ENCODE measurements at regions not wholly inside any gene's neighbourhood (a gene's known extent, or its start where the extent isn't known, plus 50 kb on each side); places are given as distances from the start of the nearest gene placed in this dataset.
"Not testable (repeated sequence)": the region's sequence is repeated elsewhere in the genome, so short reads cannot be mapped to it uniquely, and the experiment has no call there.

GRCh38 chr6:103356531-103356930 is 1503.2 kb downstream of the HACE1 start:
- Mint-ChIP-seq H3K27ac (peak overlapping the region; percentile 8), H3K4me3 (no peak overlapping the region), H3K9me3 (peaks cover 9% of the 10 kb centered on the region), H3K36me3 (no peaks in the 10 kb centered on the region), H3K4me1 (peaks cover 4% of the 10 kb centered on the region), H3K27me3 (ENCODE audit: low read depth) (peaks cover 2% of the 10 kb centered on the region)
- DNase-seq (ENCODE audit: low spot score in 2 of 2, unreplicated experiment in 2 of 2): no peak
- TF ChIP-seq, protein P1, sequence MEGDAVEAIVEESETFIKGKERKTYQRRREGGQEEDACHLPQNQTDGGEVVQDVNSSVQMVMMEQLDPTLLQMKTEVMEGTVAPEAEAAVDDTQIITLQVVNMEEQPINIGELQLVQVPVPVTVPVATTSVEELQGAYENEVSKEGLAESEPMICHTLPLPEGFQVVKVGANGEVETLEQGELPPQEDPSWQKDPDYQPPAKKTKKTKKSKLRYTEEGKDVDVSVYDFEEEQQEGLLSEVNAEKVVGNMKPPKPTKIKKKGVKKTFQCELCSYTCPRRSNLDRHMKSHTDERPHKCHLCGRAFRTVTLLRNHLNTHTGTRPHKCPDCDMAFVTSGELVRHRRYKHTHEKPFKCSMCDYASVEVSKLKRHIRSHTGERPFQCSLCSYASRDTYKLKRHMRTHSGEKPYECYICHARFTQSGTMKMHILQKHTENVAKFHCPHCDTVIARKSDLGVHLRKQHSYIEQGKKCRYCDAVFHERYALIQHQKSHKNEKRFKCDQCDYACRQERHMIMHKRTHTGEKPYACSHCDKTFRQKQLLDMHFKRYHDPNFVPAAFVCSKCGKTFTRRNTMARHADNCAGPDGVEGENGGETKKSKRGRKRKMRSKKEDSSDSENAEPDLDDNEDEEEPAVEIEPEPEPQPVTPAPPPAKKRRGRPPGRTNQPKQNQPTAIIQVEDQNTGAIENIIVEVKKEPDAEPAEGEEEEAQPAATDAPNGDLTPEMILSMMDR (IDR thresholded peaks at IDR 0.05; ENCODE audit: unreplicated experiment): no peak

- H3K36me3 Mint-ChIP-seq: no peaks in the 10 kb centered on the region
- H3K9me3 Mint-ChIP-seq: no peaks in the 10 kb centered on the region
- peaks cover 4% of the 10 kb centered on the region for H3K4me1 Mint-ChIP-seq
- TF ChIP-seq, protein P1 (IDR thresholded peaks at IDR 0.05; ENCODE audit: unreplicated experiment): no peak
- H3K27me3 Mint-ChIP-seq (ENCODE audit: low read depth): no peaks in the 10 kb centered on the region
- no peak overlapping the region for H3K27ac Mint-ChIP-seq
- no peak overlapping the region for H3K4me3 Mint-ChIP-seq
- DNase-seq (ENCODE audit: low spot score in 2 of 2, unreplicated experiment in 2 of 2): no peak
Observed at GRCh38 chr6:103344554-103345163, 1515.1 kb downstream of the HACE1 start.

DNA sequence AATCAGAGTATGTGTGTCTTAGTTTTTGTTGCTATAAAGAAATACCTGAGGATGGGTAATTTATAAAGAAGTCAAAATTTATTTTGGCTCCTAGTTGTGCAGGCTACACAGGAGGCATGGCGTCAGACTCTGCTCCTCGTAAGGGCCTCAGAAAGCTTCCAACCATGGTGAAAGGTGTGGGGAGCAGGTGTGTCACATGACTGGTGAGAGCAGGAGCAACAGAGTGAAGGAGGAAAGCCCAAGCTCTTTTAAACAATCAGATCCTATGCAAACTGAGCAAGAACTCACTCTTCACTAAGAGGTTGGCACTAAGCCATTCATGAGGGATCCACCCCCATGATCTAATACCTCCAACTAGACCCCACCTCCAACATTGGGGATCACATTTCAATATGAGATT is 1524.3 kb downstream of the HACE1 start:
- H3K27me3 Mint-ChIP-seq (ENCODE audit: low read depth): no peaks in the 10 kb centered on the region
- no peak overlapping the region for H3K27ac Mint-ChIP-seq
- no peaks in the 10 kb centered on the region for H3K9me3 Mint-ChIP-seq
- peaks cover 2% of the 10 kb centered on the region for H3K4me1 Mint-ChIP-seq
- DNase-seq (ENCODE audit: low spot score in 2 of 2, unreplicated experiment in 2 of 2): no peak
- TF ChIP-seq, protein P1 (IDR thresholded peaks at IDR 0.05; ENCODE audit: unreplicated experiment): no peak
- no peak overlapping the region for H3K4me3 Mint-ChIP-seq
- no peaks in the 10 kb centered on the region for H3K36me3 Mint-ChIP-seq

DNA sequence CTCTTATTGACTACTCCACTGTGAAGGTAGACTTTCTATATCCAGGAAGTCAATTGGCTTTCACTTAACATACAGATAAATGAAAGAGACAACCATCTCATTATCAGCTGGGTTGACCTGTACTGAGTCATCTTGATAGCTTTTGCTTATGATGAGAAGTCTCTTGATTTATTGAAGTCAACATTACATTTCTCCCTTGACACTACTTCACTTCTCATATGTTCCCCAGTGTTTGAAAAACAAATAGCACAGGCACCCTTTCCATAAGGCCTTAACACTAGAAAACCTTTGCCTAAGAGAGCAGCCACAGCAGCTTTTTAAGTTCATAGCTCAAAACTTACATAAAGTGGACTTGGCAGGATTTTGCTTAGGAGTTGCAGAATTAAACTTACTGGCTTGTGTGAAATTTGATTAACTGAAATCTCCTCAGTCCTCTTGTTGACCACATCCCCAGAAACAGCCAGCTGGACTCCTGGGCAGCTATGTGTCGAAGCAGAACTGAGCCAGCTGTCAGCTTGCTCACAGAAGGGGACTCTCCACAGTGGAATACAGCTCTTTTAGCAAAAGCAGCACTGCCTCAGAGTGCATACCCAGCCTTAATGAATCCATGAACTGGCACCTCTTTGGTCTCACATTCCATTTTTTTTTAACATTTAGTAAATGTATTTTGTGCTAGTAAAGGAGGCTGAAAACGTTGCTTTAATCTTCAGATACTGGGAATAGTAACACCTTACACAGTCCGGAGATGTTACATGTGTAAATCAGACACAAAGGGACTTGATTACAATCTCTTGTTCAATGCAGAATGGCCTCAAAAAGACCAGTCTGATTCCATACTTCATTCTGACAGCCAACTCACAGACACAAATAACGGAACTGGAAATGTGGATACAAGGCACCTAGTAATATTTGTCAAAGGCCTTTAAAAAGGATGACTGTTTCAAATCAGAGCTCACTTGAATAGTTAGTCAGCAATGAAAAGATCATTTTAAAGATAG is 1532.7 kb downstream of the HACE1 start:
- no peak for DNase-seq (ENCODE audit: low spot score in 2 of 2, unreplicated experiment in 2 of 2)
- H3K27ac Mint-ChIP-seq: no peak overlapping the region
- no peak overlapping the region for H3K4me3 Mint-ChIP-seq
- peaks cover 5% of the 10 kb centered on the region for H3K9me3 Mint-ChIP-seq
- H3K27me3 Mint-ChIP-seq (ENCODE audit: low read depth): no peaks in the 10 kb centered on the region
- H3K4me1 Mint-ChIP-seq: peaks cover 4% of the 10 kb centered on the region
- H3K36me3 Mint-ChIP-seq: no peaks in the 10 kb centered on the region
- TF ChIP-seq, protein P1 (IDR thresholded peaks at IDR 0.05; ENCODE audit: unreplicated experiment): no peak

DNA sequence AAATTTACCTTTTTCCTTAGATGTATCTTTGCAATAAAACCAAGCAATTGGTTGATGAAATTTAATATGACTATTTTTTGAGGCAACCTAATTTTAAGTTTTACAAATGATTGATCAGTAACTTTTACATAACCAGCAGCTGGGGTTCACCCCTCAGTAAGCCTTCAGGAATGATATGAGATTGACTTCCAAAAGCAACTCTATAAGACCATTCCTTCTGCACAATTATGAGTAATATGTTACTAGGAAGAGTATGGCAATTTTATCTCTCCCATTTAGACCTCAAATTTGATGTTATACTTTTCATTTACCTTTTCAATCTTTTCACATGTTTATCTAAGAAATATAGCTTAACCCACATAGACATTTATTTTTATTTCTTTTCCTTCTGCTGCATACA is 1546.3 kb downstream of the HACE1 start:
- H3K4me1 Mint-ChIP-seq: peaks cover 4% of the 10 kb centered on the region
- no peaks in the 10 kb centered on the region for H3K27me3 Mint-ChIP-seq (ENCODE audit: low read depth)
- H3K36me3 Mint-ChIP-seq: peaks cover 4% of the 10 kb centered on the region
- no peak overlapping the region for H3K27ac Mint-ChIP-seq
- TF ChIP-seq, protein P1 (IDR thresholded peaks at IDR 0.05; ENCODE audit: unreplicated experiment): no peak
- peaks cover 38% of the 10 kb centered on the region for H3K9me3 Mint-ChIP-seq
- no peak for DNase-seq (ENCODE audit: low spot score in 2 of 2, unreplicated experiment in 2 of 2)
- no peak overlapping the region for H3K4me3 Mint-ChIP-seq

GRCh38 chr6:103294376-103294775 is 1565.3 kb downstream of the HACE1 start:
- H3K9me3 Mint-ChIP-seq: peaks cover 12% of the 10 kb centered on the region
- not testable (repeated sequence) for H3K27me3 Mint-ChIP-seq (ENCODE audit: low read depth); H3K4me3 Mint-ChIP-seq; H3K27ac Mint-ChIP-seq; DNase-seq (ENCODE audit: low spot score in 2 of 2, unreplicated experiment in 2 of 2); H3K4me1 Mint-ChIP-seq; H3K36me3 Mint-ChIP-seq
